ENCODE measurements at regions not wholly inside any gene's neighbourhood (a gene's known extent, or its start where the extent isn't known, plus 50 kb on each side); places are given as distances from the start of the nearest gene placed in this dataset.

- TF ChIP-seq WIZ (CRISPR knock-in tag; IDR thresholded peaks at IDR 0.05) (no peak), ZBTB46 (CRISPR knock-in tag; IDR thresholded peaks at IDR 0.05; ENCODE audit: borderline replicate concordance) (no peak), SYNCRIP (IDR thresholded peaks at IDR 0.05; ENCODE audit: insufficient read depth, low read depth, low read length) (no peak), NCOA1 (CRISPR knock-in tag; IDR thresholded peaks at IDR 0.05) (no peak), ZNF484 (CRISPR knock-in tag; IDR thresholded peaks at IDR 0.05; ENCODE audit: borderline replicate concordance, low read depth) (no peak), MTF2 (CRISPR knock-in tag; IDR thresholded peaks at IDR 0.05; ENCODE audit: borderline replicate concordance) (no peak), MXI1 (IDR thresholded peaks at IDR 0.05; ENCODE audit: borderline replicate concordance, low read depth, low read length) (no peak), NR2F6 (IDR thresholded peaks at IDR 0.05) (peak; percentile 29), NR2F6 (CRISPR knock-in tag; IDR thresholded peaks at IDR 0.05) (0 out of 2 replicates have a peak, but pooled peaks have one; percentile 22), HDAC1 (CRISPR knock-in tag; IDR thresholded peaks at IDR 0.05) (0 out of 2 replicates have a peak, but pooled peaks have one; percentile 25), RBM22 (optimal IDR thresholded peaks at IDR 0.05; ENCODE audit: low read length) (no peak), ZNF530 (CRISPR knock-in tag; IDR thresholded peaks at IDR 0.05; ENCODE audit: low read depth) (no peak), HES4 (CRISPR knock-in tag; IDR thresholded peaks at IDR 0.05; ENCODE audit: borderline replicate concordance) (no peak), RFXANK (CRISPR knock-in tag; IDR thresholded peaks at IDR 0.05) (no peak), ZNF44 (CRISPR knock-in tag; IDR thresholded peaks at IDR 0.05) (no peak), ZNF143 (CRISPR knock-in tag; IDR thresholded peaks at IDR 0.05) (no peak), ZNF577 (CRISPR knock-in tag; IDR thresholded peaks at IDR 0.05; ENCODE audit: borderline replicate concordance, low read depth) (no peak), POLR2G (IDR thresholded peaks at IDR 0.05; ENCODE audit: low read depth, low read length) (no peak), TCF7 (IDR thresholded peaks at IDR 0.05; ENCODE audit: low read depth) (0 out of 2 replicates have a peak, but pooled peaks have one; percentile 12), HNRNPK (IDR thresholded peaks at IDR 0.05; ENCODE audit: low read depth, low read length, poor library complexity, severe bottlenecking) (no peak), CTCF (CRISPR knock-in tag; IDR thresholded peaks at IDR 0.05) (peak; percentile 11; the same call in 1 of the 2 replicates)
- TF ChIP-seq, protein P1, sequence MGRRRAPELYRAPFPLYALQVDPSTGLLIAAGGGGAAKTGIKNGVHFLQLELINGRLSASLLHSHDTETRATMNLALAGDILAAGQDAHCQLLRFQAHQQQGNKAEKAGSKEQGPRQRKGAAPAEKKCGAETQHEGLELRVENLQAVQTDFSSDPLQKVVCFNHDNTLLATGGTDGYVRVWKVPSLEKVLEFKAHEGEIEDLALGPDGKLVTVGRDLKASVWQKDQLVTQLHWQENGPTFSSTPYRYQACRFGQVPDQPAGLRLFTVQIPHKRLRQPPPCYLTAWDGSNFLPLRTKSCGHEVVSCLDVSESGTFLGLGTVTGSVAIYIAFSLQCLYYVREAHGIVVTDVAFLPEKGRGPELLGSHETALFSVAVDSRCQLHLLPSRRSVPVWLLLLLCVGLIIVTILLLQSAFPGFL (CRISPR knock-in tag; IDR thresholded peaks at IDR 0.05) = no peak
- TF ChIP-seq, protein P2, sequence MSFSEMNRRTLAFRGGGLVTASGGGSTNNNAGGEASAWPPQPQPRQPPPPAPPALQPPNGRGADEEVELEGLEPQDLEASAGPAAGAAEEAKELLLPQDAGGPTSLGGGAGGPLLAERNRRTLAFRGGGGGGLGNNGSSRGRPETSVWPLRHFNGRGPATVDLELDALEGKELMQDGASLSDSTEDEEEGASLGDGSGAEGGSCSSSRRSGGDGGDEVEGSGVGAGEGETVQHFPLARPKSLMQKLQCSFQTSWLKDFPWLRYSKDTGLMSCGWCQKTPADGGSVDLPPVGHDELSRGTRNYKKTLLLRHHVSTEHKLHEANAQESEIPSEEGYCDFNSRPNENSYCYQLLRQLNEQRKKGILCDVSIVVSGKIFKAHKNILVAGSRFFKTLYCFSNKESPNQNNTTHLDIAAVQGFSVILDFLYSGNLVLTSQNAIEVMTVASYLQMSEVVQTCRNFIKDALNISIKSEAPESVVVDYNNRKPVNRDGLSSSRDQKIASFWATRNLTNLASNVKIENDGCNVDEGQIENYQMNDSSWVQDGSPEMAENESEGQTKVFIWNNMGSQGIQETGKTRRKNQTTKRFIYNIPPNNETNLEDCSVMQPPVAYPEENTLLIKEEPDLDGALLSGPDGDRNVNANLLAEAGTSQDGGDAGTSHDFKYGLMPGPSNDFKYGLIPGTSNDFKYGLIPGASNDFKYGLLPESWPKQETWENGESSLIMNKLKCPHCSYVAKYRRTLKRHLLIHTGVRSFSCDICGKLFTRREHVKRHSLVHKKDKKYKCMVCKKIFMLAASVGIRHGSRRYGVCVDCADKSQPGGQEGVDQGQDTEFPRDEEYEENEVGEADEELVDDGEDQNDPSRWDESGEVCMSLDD (CRISPR knock-in tag; IDR thresholded peaks at IDR 0.05; ENCODE audit: borderline replicate concordance) = no peak
- TF ChIP-seq, protein P3, sequence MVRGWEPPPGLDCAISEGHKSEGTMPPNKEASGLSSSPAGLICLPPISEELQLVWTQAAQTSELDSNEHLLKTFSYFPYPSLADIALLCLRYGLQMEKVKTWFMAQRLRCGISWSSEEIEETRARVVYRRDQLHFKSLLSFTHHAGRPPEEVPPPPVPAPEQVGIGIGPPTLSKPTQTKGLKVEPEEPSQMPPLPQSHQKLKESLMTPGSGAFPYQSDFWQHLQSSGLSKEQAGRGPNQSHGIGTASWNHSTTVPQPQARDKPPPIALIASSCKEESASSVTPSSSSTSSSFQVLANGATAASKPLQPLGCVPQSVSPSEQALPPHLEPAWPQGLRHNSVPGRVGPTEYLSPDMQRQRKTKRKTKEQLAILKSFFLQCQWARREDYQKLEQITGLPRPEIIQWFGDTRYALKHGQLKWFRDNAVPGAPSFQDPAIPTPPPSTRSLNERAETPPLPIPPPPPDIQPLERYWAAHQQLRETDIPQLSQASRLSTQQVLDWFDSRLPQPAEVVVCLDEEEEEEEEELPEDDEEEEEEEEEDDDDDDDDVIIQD (CRISPR knock-in tag; IDR thresholded peaks at IDR 0.05; ENCODE audit: low read depth) = no peak
Observed at GRCh38 chr10:131641231-131641630, 259.6 kb upstream of the PPP2R2D start (continued).
